OCI-LY3 (cell line): ENCODE measurements at regions not wholly inside any gene's neighbourhood (a gene's known extent, or its start where the extent isn't known, plus 50 kb on each side); places are given as distances from the start of the nearest gene placed in this dataset.

ENCODE experiments used
- EZH2phosphoT487 ChIP-seq: fragments of 200-600 bp; shearing (Covaris generic); IDR thresholded peaks from 2 replicates; pipeline ENCODE4 v1.6.1; 2018; ENCODE audit warnings: antibody characterized with exemption, mixed run types, low read depth
- TF ChIP-seq, protein P1 (sequence below): fragments of 200-600, 300-600 bp; sonication (generic); IDR thresholded peaks from 2 replicates; pipeline ENCODE4 v1.5.1; 2014; ENCODE audit warnings: antibody characterized with exemption, low read length, low read depth

- TF ChIP-seq, protein P1, sequence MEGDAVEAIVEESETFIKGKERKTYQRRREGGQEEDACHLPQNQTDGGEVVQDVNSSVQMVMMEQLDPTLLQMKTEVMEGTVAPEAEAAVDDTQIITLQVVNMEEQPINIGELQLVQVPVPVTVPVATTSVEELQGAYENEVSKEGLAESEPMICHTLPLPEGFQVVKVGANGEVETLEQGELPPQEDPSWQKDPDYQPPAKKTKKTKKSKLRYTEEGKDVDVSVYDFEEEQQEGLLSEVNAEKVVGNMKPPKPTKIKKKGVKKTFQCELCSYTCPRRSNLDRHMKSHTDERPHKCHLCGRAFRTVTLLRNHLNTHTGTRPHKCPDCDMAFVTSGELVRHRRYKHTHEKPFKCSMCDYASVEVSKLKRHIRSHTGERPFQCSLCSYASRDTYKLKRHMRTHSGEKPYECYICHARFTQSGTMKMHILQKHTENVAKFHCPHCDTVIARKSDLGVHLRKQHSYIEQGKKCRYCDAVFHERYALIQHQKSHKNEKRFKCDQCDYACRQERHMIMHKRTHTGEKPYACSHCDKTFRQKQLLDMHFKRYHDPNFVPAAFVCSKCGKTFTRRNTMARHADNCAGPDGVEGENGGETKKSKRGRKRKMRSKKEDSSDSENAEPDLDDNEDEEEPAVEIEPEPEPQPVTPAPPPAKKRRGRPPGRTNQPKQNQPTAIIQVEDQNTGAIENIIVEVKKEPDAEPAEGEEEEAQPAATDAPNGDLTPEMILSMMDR, result no peak
- TF ChIP-seq EZH2phosphoT487, result no peak
These were observed 426.5 kb downstream of the MED13L start for GRCh38 chr12:115850957-115851356.
